HCT116 (cell line): ENCODE measurements at regions not wholly inside any gene's neighbourhood (a gene's known extent, or its start where the extent isn't known, plus 50 kb on each side); places are given as distances from the start of the nearest gene placed in this dataset.

Source experiments
- ATAC-seq: fragments of 200-7000 bp; cut with Tn5 transposase; 2 replicates; pipeline ENCODE4 v1.9.1; 2020; ENCODE audit warnings: mild to moderate bottlenecking, moderate library complexity
- BruUV-seq: library from RNA; stranded (reverse); fragments of 400-500 nt; replicated peaks from 2 replicates; lab custom pipeline; 2021; lab: Mats Ljungman, UMichigan
- CTCF ChIA-PET: fragments of 300-600 bp; sonication (Branson Sonifier 250); formaldehyde crosslinking; loops from one replicate; lab custom pipeline; 2021; ENCODE audit warnings: antibody characterized with exemption; lab: Charles Lee
- POLR2A ChIA-PET: fragments of 300-600, 350-600 bp; sonication (Branson Sonifier 250); formaldehyde crosslinking; loops from one replicate; lab custom pipeline; 2021; ENCODE audit warnings: antibody characterized with exemption; lab: Charles Lee
- RAD21 ChIA-PET, 2 experiments: fragments of 300-600 bp; sonication (Branson Sonifier 250); formaldehyde crosslinking; loops; one replicate each; lab custom pipeline; 2023; ENCODE audit warnings: low total read pairs in 2 of 2; ENCODE audit not compliant: uncharacterized antibody in 2 of 2, unreplicated experiment in 2 of 2, low non-redundant PET in 1 of 2; lab: Charles Lee
- DNase-seq: peaks from one replicate; pipeline ENCODE4 v3.0.0-alpha.2; 2010; ENCODE audit warnings: low read depth, low spot score
- H2AFZ ChIP-seq: fragments of 200-600 bp; shearing (Covaris generic), sonication (generic); 2 replicates; pipeline ENCODE4 v1.6.1; 2017; ENCODE audit warnings: low read depth, mixed run types, mixed read lengths, antibody characterized with exemption, low read length; ENCODE audit not compliant: poor library complexity, severe bottlenecking
- H3K27ac ChIP-seq: 2 replicates; pipeline ENCODE4 v1.5.1; 2012; ENCODE audit warnings: low read depth, low read length
- H3K27me3 ChIP-seq: fragments of 200-600 bp; sonication (generic); 2 replicates; pipeline ENCODE4 v1.6.1; 2016; ENCODE audit warnings: mixed run types, low read length, mixed read lengths; ENCODE audit not compliant: insufficient read depth
- H3K36me3 ChIP-seq, 2 experiments: fragments of 200-500 bp in 1 of 2; fragments of 200-600 bp in 1 of 2; sonication (Bioruptor generic) in 1 of 2; sonication (generic) in 1 of 2; 2 replicates each; pipeline versions ENCODE4 v1.5.1 to v1.6.1; 2014 to 2016; ENCODE audit warnings: low read length in 2 of 2, inconsistent platforms in 1 of 2, mixed read lengths in 1 of 2, mixed run types in 1 of 2; ENCODE audit not compliant: insufficient read depth in 2 of 2, control insufficient read depth in 1 of 2
- H3K4me1 ChIP-seq, 2 experiments: fragments of 200-600 bp in 1 of 2; sonication (generic) in 1 of 2; 2 replicates each; pipeline versions ENCODE4 v1.5.1 to v1.6.1; 2012 to 2017; ENCODE audit warnings: low read length in 2 of 2, inconsistent platforms in 1 of 2, mild to moderate bottlenecking in 1 of 2, mixed read lengths in 1 of 2, mixed run types in 1 of 2, moderate library complexity in 1 of 2; ENCODE audit not compliant: insufficient read depth in 2 of 2, control insufficient read depth in 1 of 2
- H3K4me2 ChIP-seq: fragments of 200-600 bp; sonication (generic); 2 replicates; pipeline ENCODE4 v1.6.1; 2017; ENCODE audit warnings: mixed run types, low read length, mixed read lengths
- H3K4me3 ChIP-seq, 2 experiments: fragments of 200-600 bp in 1 of 2; sonication (generic) in 1 of 2; replicated peaks in 1 of 2; 2 replicates each; pipeline ENCODE4 v1.5.1; 2011 to 2016; ENCODE audit warnings: low read length in 2 of 2, control low read depth in 1 of 2, low read depth in 1 of 2, mild to moderate bottlenecking in 1 of 2, mixed read lengths in 1 of 2, mixed run types in 1 of 2
- H3K79me2 ChIP-seq: fragments of 200-600 bp; sonication (generic); 2 replicates; pipeline ENCODE4 v1.6.1; 2017; ENCODE audit warnings: mild to moderate bottlenecking, mixed run types, low read length, moderate library complexity, mixed read lengths; ENCODE audit not compliant: insufficient read depth
- H3K9ac ChIP-seq: fragments of 200-600 bp; sonication (generic); 2 replicates; pipeline ENCODE4 v1.6.1; 2016; ENCODE audit warnings: low read length, mixed read lengths
- H3K9me2 ChIP-seq: fragments of 200-600 bp; sonication (generic), shearing (Covaris generic); 2 replicates; pipeline ENCODE4 v1.6.1; 2017; ENCODE audit warnings: mixed run types, mild to moderate bottlenecking, moderate library complexity; ENCODE audit not compliant: insufficient read depth
- H3K9me3 ChIP-seq, 2 experiments: fragments of 200-500 bp in 1 of 2; fragments of 200-600 bp in 1 of 2; sonication (Bioruptor generic) in 1 of 2; sonication (generic) in 1 of 2; 2 replicates each; pipeline ENCODE4 v1.6.1; 2014 to 2017; ENCODE audit warnings: low read length in 2 of 2, mixed read lengths in 2 of 2, inconsistent platforms in 1 of 2, low read depth in 1 of 2, mild to moderate bottlenecking in 1 of 2, mixed run types in 1 of 2, moderate library complexity in 1 of 2; ENCODE audit not compliant: control insufficient read depth in 1 of 2, insufficient read depth in 1 of 2
- H4K20me1 ChIP-seq: fragments of 200-600 bp; sonication (generic), shearing (Covaris generic); 2 replicates; pipeline ENCODE4 v1.6.1; 2017; ENCODE audit warnings: mixed run types, mild to moderate bottlenecking, moderate library complexity; ENCODE audit not compliant: insufficient read depth
- ATF3 ChIP-seq: IDR thresholded peaks from 2 replicates; pipeline ENCODE4 v1.6.1; 2012
- CBX3 ChIP-seq: IDR thresholded peaks from 2 replicates; pipeline ENCODE4 v1.6.1; 2012; ENCODE audit warnings: low read depth
- CEBPB ChIP-seq: IDR thresholded peaks from 2 replicates; pipeline ENCODE4 v1.6.1; 2012; ENCODE audit warnings: low read depth
- CTCF ChIP-seq, 3 experiments: fragments of 200-600 bp in 1 of 3; sonication (generic) in 1 of 3; IDR thresholded peaks in 2 of 3; conservative IDR thresholded peaks in 1 of 3; 2 replicates each; pipeline ENCODE4 v1.5.1; 2012 to 2017; ENCODE audit warnings: low read depth in 2 of 3, low read length in 2 of 3, antibody characterized with exemption in 1 of 3, borderline replicate concordance in 1 of 3, control low read depth in 1 of 3, mild to moderate bottlenecking in 1 of 3, mixed read lengths in 1 of 3, mixed run types in 1 of 3, moderate library complexity in 1 of 3; ENCODE audit not compliant: insufficient read depth in 1 of 3
- EGR1 ChIP-seq: IDR thresholded peaks from 2 replicates; pipeline ENCODE4 v1.6.1; 2012; ENCODE audit warnings: low read depth
- ELF1 ChIP-seq: IDR thresholded peaks from 2 replicates; pipeline ENCODE4 v1.6.1; 2012; ENCODE audit warnings: low read depth, borderline replicate concordance
- EZH2phosphoT487 ChIP-seq: fragments of 200-600 bp; IDR thresholded peaks from 2 replicates; pipeline ENCODE4 v1.6.1; 2018; ENCODE audit warnings: antibody characterized with exemption, borderline replicate concordance
- MAX ChIP-seq: IDR thresholded peaks from 2 replicates; pipeline ENCODE4 v1.6.1; 2012
- POLR2AphosphoS5 ChIP-seq: IDR thresholded peaks from 2 replicates; pipeline ENCODE4 v1.6.1; 2011; ENCODE audit warnings: mild to moderate bottlenecking, low read depth, low read length, moderate library complexity
- RAD21 ChIP-seq: IDR thresholded peaks from 2 replicates; pipeline ENCODE4 v1.6.1; 2012; ENCODE audit warnings: low read depth, mild to moderate bottlenecking
- REST ChIP-seq: IDR thresholded peaks from 2 replicates; pipeline ENCODE4 v1.6.1; 2012; ENCODE audit warnings: low read depth
- SIN3A ChIP-seq: IDR thresholded peaks from 2 replicates; pipeline ENCODE4 v1.6.1; 2012; ENCODE audit warnings: low read depth
- SP1 ChIP-seq: IDR thresholded peaks from 2 replicates; pipeline ENCODE4 v1.6.1; 2012; ENCODE audit warnings: low read depth
- TCF7L2 ChIP-seq: IDR thresholded peaks from 2 replicates; pipeline ENCODE4 v1.7.0; 2011; ENCODE audit warnings: borderline replicate concordance, inconsistent platforms; ENCODE audit not compliant: insufficient read depth, insufficient read length; ENCODE audit errors: extremely low read depth
- YY1 ChIP-seq: IDR thresholded peaks from 2 replicates; pipeline ENCODE4 v1.6.1; 2011; ENCODE audit warnings: low read length, low read depth, moderate library complexity, mild to moderate bottlenecking; ENCODE audit not compliant: insufficient replicate concordance; ENCODE audit errors: extremely low read depth
- ZFX ChIP-seq: fragments of 450-650 bp; IDR thresholded peaks from 2 replicates; pipeline ENCODE4 v1.6.1; 2017
- ZNF274 ChIP-seq: fragments of 200-500 bp; sonication (Bioruptor generic); IDR thresholded peaks from 2 replicates; pipeline ENCODE4 v1.6.1; 2014; ENCODE audit warnings: mild to moderate bottlenecking, low read depth, low read length, inconsistent platforms
- intact Hi-C: fragments of 100-400 bp; cut with micrococcal nuclease; formaldehyde crosslinking; loops from 2 replicates; pipeline ENCODE4 v1.10.0; 2022
- TF ChIP-seq, protein P1 (sequence below): IDR thresholded peaks from 2 replicates; pipeline ENCODE4 v1.6.1; 2011; ENCODE audit warnings: mild to moderate bottlenecking, low read length, moderate library complexity; ENCODE audit not compliant: insufficient replicate concordance; ENCODE audit errors: extremely low read depth

GRCh38 chr1:118563981-118564951 lies 379.2 kb upstream of the SPAG17 start:
- Histone ChIP-seq H3K9ac (no peak overlapping the region), H2AFZ (no peak overlapping the region), H3K79me2 (no peaks in the 10 kb centered on the region), H3K27ac (no peak overlapping the region), H4K20me1 (no peaks in the 10 kb centered on the region), H3K9me3 (peaks cover 0 to 3% of the 10 kb centered on the region in 2 experiments; a peak in 1 of 4 replicates), H3K4me2 (no peak overlapping the region), H3K9me2 (no peaks in the 10 kb centered on the region), H3K36me3 (no peaks in the 10 kb centered on the region), H3K27me3 (no peaks in the 10 kb centered on the region), H3K4me1 (no peaks in the 10 kb centered on the region), H3K4me3 (no peak overlapping the region)
- RAD21 ChIA-PET, result no interaction called here
- POLR2A ChIA-PET, result no interaction called here
- CTCF ChIA-PET, result no interaction called here
- ATAC-seq (no peak), DNase-seq (no peak)
- intact Hi-C loops, result no loop called here
- BruUV-seq, result no TSS peak
- TF ChIP-seq ZFX (no peak), POLR2AphosphoS5 (no peak), ZNF274 (no peak), CEBPB (no peak), CTCF (IDR thresholded peaks at IDR 0.05 in 2 of 3, conservative IDR thresholded peaks at IDR 0.05 in 1 of 3; ENCODE audit: borderline replicate concordance in 1 of 3, insufficient read depth in 1 of 3, low read depth in 2 of 3, low read length in 2 of 3) (no peak), EGR1 (no peak), SP1 (no peak), ELF1 (no peak), TCF7L2 (no peak), MAX (no peak), EZH2phosphoT487 (no peak), SIN3A (no peak), REST (no peak), YY1 (no peak), RAD21 (no peak), ATF3 (no peak), CBX3 (no peak)
- TF ChIP-seq, protein P1, sequence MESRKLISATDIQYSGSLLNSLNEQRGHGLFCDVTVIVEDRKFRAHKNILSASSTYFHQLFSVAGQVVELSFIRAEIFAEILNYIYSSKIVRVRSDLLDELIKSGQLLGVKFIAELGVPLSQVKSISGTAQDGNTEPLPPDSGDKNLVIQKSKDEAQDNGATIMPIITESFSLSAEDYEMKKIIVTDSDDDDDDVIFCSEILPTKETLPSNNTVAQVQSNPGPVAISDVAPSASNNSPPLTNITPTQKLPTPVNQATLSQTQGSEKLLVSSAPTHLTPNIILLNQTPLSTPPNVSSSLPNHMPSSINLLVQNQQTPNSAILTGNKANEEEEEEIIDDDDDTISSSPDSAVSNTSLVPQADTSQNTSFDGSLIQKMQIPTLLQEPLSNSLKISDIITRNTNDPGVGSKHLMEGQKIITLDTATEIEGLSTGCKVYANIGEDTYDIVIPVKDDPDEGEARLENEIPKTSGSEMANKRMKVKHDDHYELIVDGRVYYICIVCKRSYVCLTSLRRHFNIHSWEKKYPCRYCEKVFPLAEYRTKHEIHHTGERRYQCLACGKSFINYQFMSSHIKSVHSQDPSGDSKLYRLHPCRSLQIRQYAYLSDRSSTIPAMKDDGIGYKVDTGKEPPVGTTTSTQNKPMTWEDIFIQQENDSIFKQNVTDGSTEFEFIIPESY, result no peak
